Trophoblast cell (in vitro differentiated cells and primary cell): ENCODE measurements at regions not wholly inside any gene's neighbourhood (a gene's known extent, or its start where the extent isn't known, plus 50 kb on each side); places are given as distances from the start of the nearest gene placed in this dataset.

Experiments
- DNase-seq, 2 donors: peaks; one replicate each; pipeline ENCODE4 v3.0.0-alpha.2; 2016
- H2AFZ ChIP-seq: 2 replicates; pipeline ENCODE4 v1.6.1; 2013; ENCODE audit warnings: low read length, moderate library complexity, mild to moderate bottlenecking; ENCODE audit not compliant: insufficient read depth, poor library complexity
- H2AK5ac ChIP-seq: 2 replicates; pipeline ENCODE4 v1.6.1; 2013; ENCODE audit warnings: mild to moderate bottlenecking, low read length
- H2BK120ac ChIP-seq: 2 replicates; pipeline ENCODE4 v1.6.1; 2013; ENCODE audit warnings: low read length, mild to moderate bottlenecking, moderate library complexity; ENCODE audit not compliant: insufficient read depth, poor library complexity
- H2BK12ac ChIP-seq: 2 replicates; pipeline ENCODE4 v1.6.1; 2013; ENCODE audit warnings: mild to moderate bottlenecking, low read length, moderate library complexity
- H2BK5ac ChIP-seq: 2 replicates; pipeline ENCODE4 v1.6.1; 2013; ENCODE audit warnings: low read length, low read depth, moderate library complexity, mild to moderate bottlenecking; ENCODE audit not compliant: poor library complexity
- H3K14ac ChIP-seq: 2 replicates; pipeline ENCODE4 v1.6.1; 2013; ENCODE audit warnings: mild to moderate bottlenecking, low read length
- H3K18ac ChIP-seq: 2 replicates; pipeline ENCODE4 v1.6.1; 2013; ENCODE audit warnings: mild to moderate bottlenecking, low read length
- H3K23ac ChIP-seq: 2 replicates; pipeline ENCODE4 v1.6.1; 2013; ENCODE audit warnings: low read length
- H3K27ac ChIP-seq: 2 replicates; pipeline ENCODE4 v1.5.1; 2013; ENCODE audit warnings: low read depth, mild to moderate bottlenecking, inconsistent platforms, low read length, moderate library complexity
- H3K27me3 ChIP-seq: 2 replicates; pipeline ENCODE4 v1.6.1; 2013; ENCODE audit warnings: inconsistent platforms, mild to moderate bottlenecking, low read length, moderate library complexity; ENCODE audit not compliant: insufficient read depth
- H3K36me3 ChIP-seq, 2 experiments: 1 replicate in 1 of 2; 2 replicates in 1 of 2; pipeline ENCODE4 v1.6.1; 2013; ENCODE audit warnings: low read length in 2 of 2, mild to moderate bottlenecking in 2 of 2, moderate library complexity in 1 of 2; ENCODE audit not compliant: insufficient read depth in 2 of 2, control insufficient read depth in 1 of 2
- H3K4ac ChIP-seq: 2 replicates; pipeline ENCODE4 v1.6.1; 2013; ENCODE audit warnings: low read depth, mild to moderate bottlenecking, low read length, moderate library complexity
- H3K4me1 ChIP-seq, 2 experiments: 1 replicate in 1 of 2; 2 replicates in 1 of 2; pipeline ENCODE4 v1.6.1; 2013; ENCODE audit warnings: low read length in 2 of 2, mild to moderate bottlenecking in 2 of 2, moderate library complexity in 1 of 2; ENCODE audit not compliant: insufficient read depth in 2 of 2, control insufficient read depth in 1 of 2
- H3K4me2 ChIP-seq: 2 replicates; pipeline ENCODE4 v1.6.1; 2013; ENCODE audit warnings: inconsistent platforms, mild to moderate bottlenecking, low read length, moderate library complexity
- H3K4me3 ChIP-seq: 2 replicates; pipeline ENCODE4 v1.5.1; 2013; ENCODE audit warnings: mild to moderate bottlenecking, low read depth, low read length, inconsistent platforms
- H3K79me1 ChIP-seq: one replicate; pipeline ENCODE4 v1.6.1; 2013; ENCODE audit warnings: low read length
- H3K79me2 ChIP-seq: 2 replicates; pipeline ENCODE4 v1.6.1; 2013; ENCODE audit warnings: low read length, mild to moderate bottlenecking; ENCODE audit not compliant: control insufficient read depth, insufficient read depth, poor library complexity
- H3K9ac ChIP-seq: 2 replicates; pipeline ENCODE4 v1.6.1; 2013; ENCODE audit warnings: mild to moderate bottlenecking, low read length
- H3K9me3 ChIP-seq: 2 replicates; pipeline ENCODE4 v1.6.1; 2013; ENCODE audit warnings: low read depth, mild to moderate bottlenecking, control low read depth, inconsistent platforms, low read length; ENCODE audit not compliant: insufficient read depth
- H4K12ac ChIP-seq: 2 replicates; pipeline ENCODE4 v1.6.1; 2013; ENCODE audit warnings: low read depth, mild to moderate bottlenecking, low read length, moderate library complexity
- H4K8ac ChIP-seq: 2 replicates; pipeline ENCODE4 v1.6.1; 2013; ENCODE audit warnings: low read depth, mild to moderate bottlenecking, low read length, moderate library complexity
- H4K91ac ChIP-seq: one replicate; pipeline ENCODE4 v1.6.1; 2013; ENCODE audit warnings: low read depth, mild to moderate bottlenecking, low read length, moderate library complexity
- whole genome bisulfite sequencing: extraction: QIAGEN DNeasy Blood & Tissue Kit; methylation state at CpG from one replicate; pipeline ENCODE4 v1.1.7; 2013; ENCODE audit warnings: missing lambda C conversion rate; ENCODE audit not compliant: insufficient read length, insufficient coverage; ENCODE audit errors: extremely low coverage; 5-methylcytosine and 5-hydroxymethylcytosine counted together

GRCh38 chr7:155983176-155983815, 171.0 kb upstream of the SHH start:
- Histone ChIP-seq H3K27ac (no peak overlapping the region), H3K14ac (no peak overlapping the region), H4K91ac (no peak overlapping the region), H2AK5ac (no peak overlapping the region), H2AFZ (no peak overlapping the region), H3K36me3 (no peaks in the 10 kb centered on the region), H3K79me2 (no peaks in the 10 kb centered on the region), H2BK5ac (no peak overlapping the region), H3K27me3 (no peaks in the 10 kb centered on the region), H3K9ac (no peak overlapping the region), H3K79me1 (no peaks in the 10 kb centered on the region), H3K9me3 (peaks cover 22% of the 10 kb centered on the region), H3K4ac (no peak overlapping the region), H2BK12ac (no peak overlapping the region), H2BK120ac (no peak overlapping the region), H4K8ac (no peak overlapping the region), H3K4me3 (no peak overlapping the region), H3K4me1 (no peaks in the 10 kb centered on the region), H3K18ac (no peak overlapping the region), H4K12ac (no peak overlapping the region), H3K4me2 (no peak overlapping the region), H3K23ac (no peak overlapping the region)
- no peak for DNase-seq
- WGBS, result no CpG with 5 or more reads among the region's 14 CpGs

- H4K8ac ChIP-seq, result no peak overlapping the region
- no peak overlapping the region for H4K91ac ChIP-seq
- no peak overlapping the region for H2AFZ ChIP-seq
- no peak overlapping the region for H3K23ac ChIP-seq
- H4K12ac ChIP-seq, result no peak overlapping the region
- H3K4me3 ChIP-seq, result no peak overlapping the region
- H3K14ac ChIP-seq, result no peak overlapping the region
- no peaks in the 10 kb centered on the region for H3K79me1 ChIP-seq
- H3K9ac ChIP-seq, result no peak overlapping the region
- peaks cover 15% of the 10 kb centered on the region for H3K9me3 ChIP-seq
- no peak for DNase-seq
- no peaks in the 10 kb centered on the region for H3K36me3 ChIP-seq
- H2BK12ac ChIP-seq, result no peak overlapping the region
- 88% methylated on average over 2 of the region's 2 CpGs for WGBS
- H3K18ac ChIP-seq, result no peak overlapping the region
- H2BK120ac ChIP-seq, result no peak overlapping the region
- no peaks in the 10 kb centered on the region for H3K4me1 ChIP-seq
- H3K27ac ChIP-seq, result no peak overlapping the region
- no peak overlapping the region for H2AK5ac ChIP-seq
- no peak overlapping the region for H2BK5ac ChIP-seq
- no peak overlapping the region for H3K4me2 ChIP-seq
- H3K79me2 ChIP-seq, result no peaks in the 10 kb centered on the region
- no peaks in the 10 kb centered on the region for H3K27me3 ChIP-seq
- H3K4ac ChIP-seq, result no peak overlapping the region
Measured at GRCh38 chr7:155981703-155982102, 169.4 kb upstream of the SHH start.

GRCh38 chr7:155980841-155981240, 168.6 kb upstream of the SHH start:
- H2AK5ac ChIP-seq, result no peak overlapping the region
- H3K9ac ChIP-seq, result no peak overlapping the region
- DNase-seq, result no peak
- H3K27me3 ChIP-seq, result no peaks in the 10 kb centered on the region
- no peak overlapping the region for H2AFZ ChIP-seq
- no peak overlapping the region for H4K12ac ChIP-seq
- no peak overlapping the region for H4K8ac ChIP-seq
- no peak overlapping the region for H2BK5ac ChIP-seq
- no peaks in the 10 kb centered on the region for H3K36me3 ChIP-seq
- H3K4ac ChIP-seq, result no peak overlapping the region
- H3K23ac ChIP-seq, result no peak overlapping the region
- H3K14ac ChIP-seq, result no peak overlapping the region
- H3K4me3 ChIP-seq, result no peak overlapping the region
- WGBS, result no CpG with 5 or more reads among the region's 10 CpGs
- H3K79me1 ChIP-seq, result no peaks in the 10 kb centered on the region
- no peak overlapping the region for H3K27ac ChIP-seq
- H3K18ac ChIP-seq, result no peak overlapping the region
- no peak overlapping the region for H2BK12ac ChIP-seq
- peaks cover 13% of the 10 kb centered on the region for H3K9me3 ChIP-seq
- no peak overlapping the region for H4K91ac ChIP-seq
- H3K4me1 ChIP-seq, result no peaks in the 10 kb centered on the region
- H3K4me2 ChIP-seq, result no peak overlapping the region
- no peaks in the 10 kb centered on the region for H3K79me2 ChIP-seq
- no peak overlapping the region for H2BK120ac ChIP-seq

GRCh38 chr7:155979994-155980393, 167.7 kb upstream of the SHH start:
- Histone ChIP-seq H3K23ac (no peak overlapping the region), H4K91ac (no peak overlapping the region), H3K79me1 (no peaks in the 10 kb centered on the region), H4K8ac (no peak overlapping the region), H3K9me3 (peaks cover 10% of the 10 kb centered on the region), H3K4me1 (no peaks in the 10 kb centered on the region), H4K12ac (no peak overlapping the region), H2BK120ac (no peak overlapping the region), H3K18ac (no peak overlapping the region), H3K4me2 (no peak overlapping the region), H2BK12ac (no peak overlapping the region), H2AFZ (no peak overlapping the region), H3K4ac (no peak overlapping the region), H2BK5ac (no peak overlapping the region), H2AK5ac (no peak overlapping the region), H3K4me3 (no peak overlapping the region), H3K9ac (no peak overlapping the region), H3K27ac (no peak overlapping the region), H3K14ac (no peak overlapping the region), H3K36me3 (no peaks in the 10 kb centered on the region), H3K27me3 (no peaks in the 10 kb centered on the region), H3K79me2 (no peaks in the 10 kb centered on the region)
- no CpG with 5 or more reads among the region's 12 CpGs for WGBS
- no peak for DNase-seq
